Uterus (tissue), 3 donors: ENCODE measurements at regions not wholly inside any gene's neighbourhood (a gene's known extent, or its start where the extent isn't known, plus 50 kb on each side); places are given as distances from the start of the nearest gene placed in this dataset.
"Not testable (repeated sequence)": the region's sequence is repeated elsewhere in the genome, so short reads cannot be mapped to it uniquely, and the experiment has no call there.

Source experiments
- DNase-seq, 2 donors: peaks; one replicate each; pipeline ENCODE4 v3.0.0-alpha.2; 2019 to 2020
- H3K27ac ChIP-seq, 2 donors: fragments of 200-600 bp; sonication (generic); 1 replicate in 1 of 2; 2 replicates in 1 of 2; pipeline ENCODE4 v1.5.1; 2016 to 2018
- H3K27me3 ChIP-seq, 2 donors: fragments of 200-600 bp; sonication (generic); one replicate each; pipeline ENCODE4 v1.5.1; 2018 to 2019; ENCODE audit warnings: control low read depth in 1 of 2
- H3K36me3 ChIP-seq, 2 donors: fragments of 200-600 bp; sonication (generic); one replicate each; pipeline ENCODE4 v1.5.1; 2019; ENCODE audit warnings: control low read depth in 1 of 2
- H3K4me1 ChIP-seq, 2 donors: fragments of 200-600 bp; sonication (generic); one replicate each; pipeline ENCODE4 v1.5.1; 2018 to 2019; ENCODE audit warnings: control low read depth in 1 of 2
- H3K4me3 ChIP-seq, 2 donors: fragments of 200-600 bp; sonication (generic); 1 replicate in 1 of 2; 2 replicates in 1 of 2; pipeline ENCODE4 v1.5.1; 2018 to 2019; ENCODE audit warnings: mild to moderate bottlenecking in 1 of 2
- H3K9me3 ChIP-seq, 2 donors: fragments of 200-600 bp; sonication (generic); one replicate each; pipeline ENCODE4 v1.5.1; 2019; ENCODE audit warnings: control low read depth in 1 of 2
- POLR2A ChIP-seq, 2 donors: fragments of 450-650 bp; IDR thresholded peaks; one replicate each; pipeline ENCODE4 v1.6.1; 2016; ENCODE audit warnings: antibody characterized with exemption in 2 of 2, mild to moderate bottlenecking in 1 of 2, moderate library complexity in 1 of 2
- intact Hi-C: fragments of 100-400 bp; cut with DNase I; formaldehyde crosslinking; loops from one replicate; pipeline ENCODE4 v1.15.1; 2023; ENCODE audit warnings: low total_unique reads
- TF ChIP-seq, protein P1 (sequence below), 4 experiments: fragments of 200-600 bp in 2 of 4; fragments of 450-650 bp in 2 of 4; sonication (generic) in 2 of 4; IDR thresholded peaks; one replicate each; pipeline ENCODE4 v1.5.1; 2016 to 2019; ENCODE audit warnings: antibody characterized with exemption in 4 of 4, mild to moderate bottlenecking in 2 of 4, moderate library complexity in 1 of 4
- donor health status: DM: yes; HTN: yes; CAD: no.

- TF ChIP-seq, protein P1, sequence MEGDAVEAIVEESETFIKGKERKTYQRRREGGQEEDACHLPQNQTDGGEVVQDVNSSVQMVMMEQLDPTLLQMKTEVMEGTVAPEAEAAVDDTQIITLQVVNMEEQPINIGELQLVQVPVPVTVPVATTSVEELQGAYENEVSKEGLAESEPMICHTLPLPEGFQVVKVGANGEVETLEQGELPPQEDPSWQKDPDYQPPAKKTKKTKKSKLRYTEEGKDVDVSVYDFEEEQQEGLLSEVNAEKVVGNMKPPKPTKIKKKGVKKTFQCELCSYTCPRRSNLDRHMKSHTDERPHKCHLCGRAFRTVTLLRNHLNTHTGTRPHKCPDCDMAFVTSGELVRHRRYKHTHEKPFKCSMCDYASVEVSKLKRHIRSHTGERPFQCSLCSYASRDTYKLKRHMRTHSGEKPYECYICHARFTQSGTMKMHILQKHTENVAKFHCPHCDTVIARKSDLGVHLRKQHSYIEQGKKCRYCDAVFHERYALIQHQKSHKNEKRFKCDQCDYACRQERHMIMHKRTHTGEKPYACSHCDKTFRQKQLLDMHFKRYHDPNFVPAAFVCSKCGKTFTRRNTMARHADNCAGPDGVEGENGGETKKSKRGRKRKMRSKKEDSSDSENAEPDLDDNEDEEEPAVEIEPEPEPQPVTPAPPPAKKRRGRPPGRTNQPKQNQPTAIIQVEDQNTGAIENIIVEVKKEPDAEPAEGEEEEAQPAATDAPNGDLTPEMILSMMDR (IDR thresholded peaks at IDR 0.05), result no peak
- TF ChIP-seq POLR2A (IDR thresholded peaks at IDR 0.05), result no peak
- Histone ChIP-seq H3K9me3 (no peaks in the 10 kb centered on the region), H3K27ac (no peak overlapping the region), H3K27me3 (peaks cover 0 to 5% of the 10 kb centered on the region in 2 donors), H3K36me3 (no peaks in the 10 kb centered on the region), H3K4me3 (no peak overlapping the region), H3K4me1 (no peaks in the 10 kb centered on the region)
- intact Hi-C loops, result no loop called here
- no peak for DNase-seq
Measured at GRCh38 chrX:65971151-65971550, 68.7 kb downstream of the VSIG4 start.

DNA sequence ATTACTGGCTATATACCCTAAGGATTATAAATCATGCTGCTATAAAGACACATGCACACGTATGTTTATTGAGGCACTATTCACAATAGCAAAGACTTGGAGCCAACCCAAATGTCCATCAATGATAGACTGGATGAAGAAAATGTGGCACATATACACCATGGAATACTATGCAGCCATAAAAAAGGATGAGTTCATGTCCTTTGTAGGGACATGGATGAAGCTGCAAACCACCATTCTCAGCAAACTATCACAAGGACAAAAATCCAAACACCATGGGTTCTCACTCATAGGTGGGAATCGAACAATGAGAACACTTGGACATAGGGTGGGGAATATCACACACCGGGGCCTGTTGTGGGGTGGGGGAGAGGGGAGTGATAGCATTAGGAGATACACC is 72.7 kb downstream of the VSIG4 start:
- DNase-seq, intact Hi-C loops, H3K9me3 ChIP-seq, H3K27ac ChIP-seq, H3K36me3 ChIP-seq, H3K4me1 ChIP-seq, H3K27me3 ChIP-seq, H3K4me3 ChIP-seq: not testable (repeated sequence)

DNA sequence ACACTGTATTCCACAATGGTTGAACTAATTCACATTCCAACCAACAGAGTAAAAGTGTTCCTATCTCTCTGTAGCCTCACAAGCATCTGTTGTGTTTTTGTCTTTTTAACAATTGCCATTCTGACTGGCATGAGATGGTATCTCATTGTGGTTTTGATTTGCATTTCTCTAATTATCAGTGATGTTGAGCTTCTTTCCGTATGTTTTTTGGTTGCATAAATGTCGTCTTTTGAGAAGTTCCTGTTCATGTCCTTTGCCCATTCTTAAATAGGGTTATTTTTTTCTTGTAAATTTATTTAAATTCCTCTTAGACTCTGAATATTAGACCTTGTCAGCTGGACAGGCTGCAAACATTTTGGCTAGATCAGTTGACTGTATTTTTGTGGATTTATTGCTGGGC is 78.2 kb downstream of the VSIG4 start:
- intact Hi-C loops, result no loop called here
- DNase-seq, result no peak
- no peaks in the 10 kb centered on the region for H3K9me3 ChIP-seq
- H3K4me3 ChIP-seq, result no peak overlapping the region
- peaks cover 0 to 4% of the 10 kb centered on the region in 2 donors for H3K27me3 ChIP-seq
- H3K27ac ChIP-seq, result no peak overlapping the region
- no peaks in the 10 kb centered on the region for H3K36me3 ChIP-seq
- H3K4me1 ChIP-seq, result no peaks in the 10 kb centered on the region
- TF ChIP-seq, protein P1 (IDR thresholded peaks at IDR 0.05), result no peak
- no peak for TF ChIP-seq POLR2A (IDR thresholded peaks at IDR 0.05)

DNA sequence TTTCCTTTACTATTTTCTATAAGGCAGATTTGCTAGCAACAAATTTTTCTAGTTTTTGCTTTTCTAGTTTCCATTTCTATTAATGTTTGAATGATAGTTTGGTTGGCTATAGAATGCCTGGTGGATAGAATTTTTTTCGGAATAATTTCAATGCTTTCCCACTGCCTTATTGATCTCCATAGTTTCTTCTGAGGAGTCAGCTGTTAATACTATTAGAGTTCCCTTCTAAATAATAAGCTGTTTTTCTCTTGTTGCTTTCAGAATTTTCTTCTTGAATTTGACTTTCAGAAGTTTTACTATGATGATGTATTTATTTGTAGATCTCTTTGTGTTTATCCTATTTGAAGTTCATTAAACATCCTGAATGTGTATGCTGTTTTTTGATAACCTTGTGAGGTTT is 91.8 kb downstream of the VSIG4 start:
- Histone ChIP-seq H3K27ac (no peak overlapping the region), H3K4me3 (no peak overlapping the region), H3K9me3 (no peaks in the 10 kb centered on the region), H3K27me3 (no peaks in the 10 kb centered on the region), H3K4me1 (no peaks in the 10 kb centered on the region), H3K36me3 (no peaks in the 10 kb centered on the region)
- TF ChIP-seq, protein P1 (IDR thresholded peaks at IDR 0.05), result no peak
- TF ChIP-seq POLR2A (IDR thresholded peaks at IDR 0.05), result no peak
- DNase-seq, result no peak
- intact Hi-C loops, result no loop called here

GRCh38 chrX:65941775-65942174 is 98.1 kb downstream of the VSIG4 start:
- intact Hi-C loops, result no loop called here
- no peak for TF ChIP-seq POLR2A (IDR thresholded peaks at IDR 0.05)
- TF ChIP-seq, protein P1 (IDR thresholded peaks at IDR 0.05), result no peak

GRCh38 chrX:65933085-65933589 is 106.7 kb downstream of the VSIG4 start:
- Histone ChIP-seq H3K4me3 (no peak overlapping the region), H3K27ac (no peak overlapping the region), H3K4me1 (no peaks in the 10 kb centered on the region), H3K36me3 (no peaks in the 10 kb centered on the region), H3K9me3 (no peaks in the 10 kb centered on the region), H3K27me3 (no peaks in the 10 kb centered on the region)
- intact Hi-C loops, result no loop called here
- no peak for TF ChIP-seq POLR2A (IDR thresholded peaks at IDR 0.05)
- TF ChIP-seq, protein P1 (IDR thresholded peaks at IDR 0.05), result no peak
- DNase-seq, result no peak

More at GRCh38 chrX:65941775-65942174, 98.1 kb downstream of the VSIG4 start:
- no peaks in the 10 kb centered on the region for H3K4me1 ChIP-seq
- DNase-seq, result no peak
- no peak overlapping the region for H3K27ac ChIP-seq
- H3K27me3 ChIP-seq, result no peaks in the 10 kb centered on the region
- no peak overlapping the region for H3K4me3 ChIP-seq
- no peaks in the 10 kb centered on the region for H3K36me3 ChIP-seq
- H3K9me3 ChIP-seq, result no peaks in the 10 kb centered on the region
